ENCODE measurements at regions not wholly inside any gene's neighbourhood (a gene's known extent, or its start where the extent isn't known, plus 50 kb on each side); places are given as distances from the start of the nearest gene placed in this dataset.

DNA sequence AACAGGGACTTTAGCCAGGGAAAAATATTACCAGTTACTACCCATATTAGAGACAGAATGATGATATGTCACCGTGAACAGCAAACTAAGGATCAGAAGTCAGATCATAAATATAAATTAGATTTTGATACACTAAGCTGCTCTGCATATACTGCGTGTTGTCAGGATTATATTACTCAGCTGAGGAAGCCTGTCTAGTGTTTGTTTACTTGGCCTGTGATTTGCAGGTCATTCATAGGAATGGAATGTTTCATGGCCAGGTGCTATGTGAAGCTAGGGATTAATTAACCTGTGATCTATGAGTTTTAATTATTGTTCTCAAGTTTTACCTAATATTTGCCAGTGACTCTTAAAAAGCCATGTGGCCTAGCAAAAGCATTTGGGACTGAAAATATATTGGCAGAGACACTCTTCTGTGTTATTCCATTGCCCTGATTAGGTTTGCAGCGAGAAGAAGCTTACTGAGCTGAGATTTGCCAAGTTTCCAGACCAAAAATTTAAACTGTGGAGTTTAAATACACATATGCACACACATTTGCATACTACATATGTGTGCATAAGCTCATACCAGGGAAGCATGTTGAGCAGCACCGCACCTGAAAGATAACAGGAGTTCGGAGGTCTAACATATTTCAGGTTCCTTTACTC lies 496.3 kb upstream of the GRIA1 start (continued):
- TF ChIP-seq, protein P1, sequence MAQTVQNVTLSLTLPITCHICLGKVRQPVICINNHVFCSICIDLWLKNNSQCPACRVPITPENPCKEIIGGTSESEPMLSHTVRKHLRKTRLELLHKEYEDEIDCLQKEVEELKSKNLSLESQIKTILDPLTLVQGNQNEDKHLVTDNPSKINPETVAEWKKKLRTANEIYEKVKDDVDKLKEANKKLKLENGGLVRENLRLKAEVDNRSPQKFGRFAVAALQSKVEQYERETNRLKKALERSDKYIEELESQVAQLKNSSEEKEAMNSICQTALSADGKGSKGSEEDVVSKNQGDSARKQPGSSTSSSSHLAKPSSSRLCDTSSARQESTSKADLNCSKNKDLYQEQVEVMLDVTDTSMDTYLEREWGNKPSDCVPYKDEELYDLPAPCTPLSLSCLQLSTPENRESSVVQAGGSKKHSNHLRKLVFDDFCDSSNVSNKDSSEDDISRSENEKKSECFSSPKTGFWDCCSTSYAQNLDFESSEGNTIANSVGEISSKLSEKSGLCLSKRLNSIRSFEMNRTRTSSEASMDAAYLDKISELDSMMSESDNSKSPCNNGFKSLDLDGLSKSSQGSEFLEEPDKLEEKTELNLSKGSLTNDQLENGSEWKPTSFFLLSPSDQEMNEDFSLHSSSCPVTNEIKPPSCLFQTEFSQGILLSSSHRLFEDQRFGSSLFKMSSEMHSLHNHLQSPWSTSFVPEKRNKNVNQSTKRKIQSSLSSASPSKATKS (CRISPR knock-in tag; IDR thresholded peaks at IDR 0.05): no peak
- TF ChIP-seq SRSF4 (IDR thresholded peaks at IDR 0.05; ENCODE audit: low read depth, low read length, poor library complexity, severe bottlenecking) (no peak), XRCC5 (optimal IDR thresholded peaks at IDR 0.05; ENCODE audit: low read length) (no peak), ZNF496 (CRISPR knock-in tag; IDR thresholded peaks at IDR 0.05; ENCODE audit: insufficient replicate concordance) (no peak), PLRG1 (conservative IDR thresholded peaks at IDR 0.05) (no peak), ZNF549 (CRISPR knock-in tag; IDR thresholded peaks at IDR 0.05) (no peak), CBX2 (IDR thresholded peaks at IDR 0.05; ENCODE audit: low read depth, low read length) (no peak), CBX2 (CRISPR knock-in tag; IDR thresholded peaks at IDR 0.05; ENCODE audit: low read depth) (no peak), HNRNPK (IDR thresholded peaks at IDR 0.05; ENCODE audit: low read depth, low read length, poor library complexity, severe bottlenecking) (no peak), ZC3H13 (CRISPR knock-in tag; IDR thresholded peaks at IDR 0.05) (no peak), ZNF44 (CRISPR knock-in tag; IDR thresholded peaks at IDR 0.05) (no peak)

DNA sequence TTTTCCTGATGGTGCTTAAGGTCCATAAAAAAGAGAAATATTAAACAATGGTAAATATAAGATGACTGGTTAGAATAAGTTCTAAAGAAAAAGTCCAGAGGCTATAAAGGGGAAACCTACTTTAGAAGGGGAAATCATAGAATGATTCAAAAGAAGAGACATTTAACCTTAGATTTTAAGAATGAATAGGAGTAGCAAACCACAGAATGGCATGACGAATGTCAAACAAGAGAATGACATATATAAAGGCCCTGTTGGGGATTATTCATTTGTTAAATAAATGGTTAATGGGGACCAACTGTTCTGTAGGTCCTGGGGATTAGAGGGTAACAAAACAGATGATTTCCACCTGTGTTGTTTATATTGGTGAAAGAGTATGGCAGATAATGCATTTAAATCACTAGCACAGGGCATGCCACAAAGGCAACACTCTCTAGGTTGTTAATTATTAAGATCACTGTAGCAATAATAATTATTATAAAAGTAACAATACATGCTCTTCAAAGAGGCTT lies 495.2 kb upstream of the GRIA1 start:
- Histone ChIP-seq H3K4me3 (replicated peaks in 1 of 3; ENCODE audit: insufficient read depth in 1 of 3, low read depth in 2 of 3, low read length in 3 of 3) (no peak overlapping the region), H3K27ac (ENCODE audit: extremely low read length, insufficient read depth, low read length) (no peak overlapping the region), H3K36me3 (replicated peaks in 1 of 2; ENCODE audit: control insufficient read depth in 1 of 2, insufficient read depth in 2 of 2, low read length in 2 of 2) (no peaks in the 10 kb centered on the region), H3K79me2 (ENCODE audit: insufficient read depth, low read length) (no peaks in the 10 kb centered on the region), H3K9ac (ENCODE audit: insufficient read depth, low read depth, low read length) (no peak overlapping the region), H3K4me1 (ENCODE audit: insufficient read depth, low read length) (no peaks in the 10 kb centered on the region), H4K20me1 (ENCODE audit: insufficient read depth, low read length) (no peaks in the 10 kb centered on the region), H2AFZ (ENCODE audit: low read length) (no peak overlapping the region), H3K27me3 (ENCODE audit: control insufficient read depth in 1 of 2, insufficient read depth in 2 of 2, low read length in 2 of 2) (no peaks in the 10 kb centered on the region), H3K4me2 (ENCODE audit: low read depth, low read length) (no peak overlapping the region), H3K9me3 (ENCODE audit: low read length) (peaks cover 77% of the 10 kb centered on the region)
- WGBS (ENCODE audit: low lambda C conversion rate): 0% methylated on average over 1 of the region's 1 CpG
- in situ Hi-C loops (cut with HindIII; ENCODE audit: extremely low pct_ligation_motif_present, low pct_unique_long_range_greater_than_20kb) (no loop called here), intact Hi-C loops (cut with micrococcal nuclease; ENCODE audit: unreplicated experiment) (no loop called here)
- DNase-seq (ENCODE audit: low spot score): no peak
- POLR2A ChIA-PET: no interaction called here
- CTCF ChIA-PET (ENCODE audit: low intra/inter-chr PET ratio, low total read pairs): no interaction called here
- FAIRE-seq: no peak
- ATAC-seq: no peak
- no TSS peak for BruUV-seq (replicated peaks)
- TF ChIP-seq TGIF2 (CRISPR knock-in tag; IDR thresholded peaks at IDR 0.05): no peak
- TF ChIP-seq NFE2L2 (IDR thresholded peaks at IDR 0.05; ENCODE audit: low read length): no peak
- TF ChIP-seq RAD21 (CRISPR knock-in tag; IDR thresholded peaks at IDR 0.05): no peak
- TF ChIP-seq, protein P2, sequence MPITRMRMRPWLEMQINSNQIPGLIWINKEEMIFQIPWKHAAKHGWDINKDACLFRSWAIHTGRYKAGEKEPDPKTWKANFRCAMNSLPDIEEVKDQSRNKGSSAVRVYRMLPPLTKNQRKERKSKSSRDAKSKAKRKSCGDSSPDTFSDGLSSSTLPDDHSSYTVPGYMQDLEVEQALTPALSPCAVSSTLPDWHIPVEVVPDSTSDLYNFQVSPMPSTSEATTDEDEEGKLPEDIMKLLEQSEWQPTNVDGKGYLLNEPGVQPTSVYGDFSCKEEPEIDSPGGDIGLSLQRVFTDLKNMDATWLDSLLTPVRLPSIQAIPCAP (CRISPR knock-in tag; IDR thresholded peaks at IDR 0.05; ENCODE audit: low read depth): no peak
- TF ChIP-seq KMT2A (CRISPR knock-in tag; IDR thresholded peaks at IDR 0.05): no peak
- no peak for TF ChIP-seq SIN3B (IDR thresholded peaks at IDR 0.05; ENCODE audit: low read length)
- TF ChIP-seq ZMYM4 (CRISPR knock-in tag; IDR thresholded peaks at IDR 0.05): no peak
- TF ChIP-seq FOXM1 (CRISPR knock-in tag; IDR thresholded peaks at IDR 0.05): no peak
- TF ChIP-seq NFYC (CRISPR knock-in tag; IDR thresholded peaks at IDR 0.05): no peak
- no peak for TF ChIP-seq BORCS8-MEF2B (CRISPR knock-in tag; IDR thresholded peaks at IDR 0.05)
- TF ChIP-seq ZFP36L2 (CRISPR knock-in tag; IDR thresholded peaks at IDR 0.05): no peak
- TF ChIP-seq ZNF501 (CRISPR knock-in tag; IDR thresholded peaks at IDR 0.05): no peak
- TF ChIP-seq ZSCAN20 (CRISPR knock-in tag; IDR thresholded peaks at IDR 0.05; ENCODE audit: borderline replicate concordance): no peak
- TF ChIP-seq DNMT3B (CRISPR knock-in tag; conservative IDR thresholded peaks at IDR 0.05): no peak
